ENCODE measurements at regions not wholly inside any gene's neighbourhood (a gene's known extent, or its start where the extent isn't known, plus 50 kb on each side); places are given as distances from the start of the nearest gene placed in this dataset.
"Not testable (repeated sequence)": the region's sequence is repeated elsewhere in the genome, so short reads cannot be mapped to it uniquely, and the experiment has no call there.

DNA sequence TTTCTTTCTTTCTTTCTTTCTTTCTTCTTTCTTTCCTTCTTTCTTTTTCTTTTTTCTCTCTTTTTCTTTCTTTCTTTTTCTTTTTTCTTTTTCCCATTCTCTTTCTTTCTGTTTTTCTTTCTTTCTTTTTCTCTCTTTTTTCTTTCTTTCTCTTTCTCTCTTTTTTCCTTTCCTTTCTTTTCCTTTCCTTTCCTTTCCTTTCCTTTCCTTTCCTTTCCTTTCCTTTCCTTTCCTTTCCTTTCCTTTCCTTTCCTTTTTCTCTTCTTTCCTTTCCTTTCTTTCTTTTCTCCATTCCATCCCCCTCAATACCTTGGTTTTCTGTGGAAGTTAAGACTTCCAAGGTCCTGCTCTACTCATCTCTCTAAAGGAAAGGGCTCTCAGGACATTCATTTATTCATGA is 102.8 kb upstream of the CLNK start:
- Histone ChIP-seq H3K27me3 (no peaks in the 10 kb centered on the region), H3K27ac (no peak overlapping the region), H3K4me3 (no peak overlapping the region), H3K9me3 (replicated peaks in 1 of 3) (no peaks in the 10 kb centered on the region), H3K4me1 (replicated peaks in 1 of 2) (peaks cover 4 to 7% of the 10 kb centered on the region in 2 donors), H3K36me3 (replicated peaks in 1 of 2) (no peaks in the 10 kb centered on the region)
- no peak for TF ChIP-seq POLR2A (IDR thresholded peaks at IDR 0.05)
- TF ChIP-seq, protein P1, sequence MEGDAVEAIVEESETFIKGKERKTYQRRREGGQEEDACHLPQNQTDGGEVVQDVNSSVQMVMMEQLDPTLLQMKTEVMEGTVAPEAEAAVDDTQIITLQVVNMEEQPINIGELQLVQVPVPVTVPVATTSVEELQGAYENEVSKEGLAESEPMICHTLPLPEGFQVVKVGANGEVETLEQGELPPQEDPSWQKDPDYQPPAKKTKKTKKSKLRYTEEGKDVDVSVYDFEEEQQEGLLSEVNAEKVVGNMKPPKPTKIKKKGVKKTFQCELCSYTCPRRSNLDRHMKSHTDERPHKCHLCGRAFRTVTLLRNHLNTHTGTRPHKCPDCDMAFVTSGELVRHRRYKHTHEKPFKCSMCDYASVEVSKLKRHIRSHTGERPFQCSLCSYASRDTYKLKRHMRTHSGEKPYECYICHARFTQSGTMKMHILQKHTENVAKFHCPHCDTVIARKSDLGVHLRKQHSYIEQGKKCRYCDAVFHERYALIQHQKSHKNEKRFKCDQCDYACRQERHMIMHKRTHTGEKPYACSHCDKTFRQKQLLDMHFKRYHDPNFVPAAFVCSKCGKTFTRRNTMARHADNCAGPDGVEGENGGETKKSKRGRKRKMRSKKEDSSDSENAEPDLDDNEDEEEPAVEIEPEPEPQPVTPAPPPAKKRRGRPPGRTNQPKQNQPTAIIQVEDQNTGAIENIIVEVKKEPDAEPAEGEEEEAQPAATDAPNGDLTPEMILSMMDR (IDR thresholded peaks at IDR 0.05) = no peak
- DNase-seq = no peak
- intact Hi-C loops (cut with DNase I) = no loop called here

- no peak for DNase-seq
- WGBS, 4 donors = 85 to 100% (median 98%) methylated on average over 2 of the region's 2 CpGs
- no peak overlapping the region for H3K4me3 ChIP-seq
- peaks cover 4 to 7% of the 10 kb centered on the region in 2 donors for H3K4me1 ChIP-seq (replicated peaks in 1 of 2)
- no peaks in the 10 kb centered on the region for H3K36me3 ChIP-seq (replicated peaks in 1 of 2)
- no peaks in the 10 kb centered on the region for H3K9me3 ChIP-seq (replicated peaks in 1 of 3)
- H3K27ac ChIP-seq = no peak overlapping the region
- no peaks in the 10 kb centered on the region for H3K27me3 ChIP-seq
- intact Hi-C loops (cut with DNase I) = no loop called here
- TF ChIP-seq, protein P1 (IDR thresholded peaks at IDR 0.05) = no peak
Observed at GRCh38 chr4:10784621-10785020, 100.1 kb upstream of the CLNK start.

DNA sequence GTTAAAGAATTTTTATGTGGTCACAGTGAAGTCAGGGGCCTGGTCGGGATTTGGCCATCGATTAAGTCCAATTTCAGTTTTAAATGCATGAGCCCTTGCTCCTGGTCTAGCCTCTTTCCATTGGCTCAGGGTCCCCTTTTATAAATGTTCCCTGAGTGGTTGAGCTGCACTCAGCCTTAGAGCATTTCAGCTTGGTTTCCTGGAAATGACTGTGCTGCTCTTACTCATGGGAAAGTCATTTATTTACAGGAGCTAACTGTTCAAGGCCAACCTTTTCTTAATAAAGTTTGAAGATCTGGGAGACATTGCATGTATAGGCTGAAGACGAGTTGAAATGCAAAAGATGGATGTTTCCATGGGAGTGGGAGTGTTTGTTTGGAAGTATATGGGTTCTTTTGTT is 98.8 kb upstream of the CLNK start:
- no peak overlapping the region for H3K4me3 ChIP-seq
- H3K27ac ChIP-seq = peak overlapping the region in 1 of 5 donors; percentile 26
- H3K4me1 ChIP-seq (replicated peaks in 1 of 2) = peaks cover 4 to 7% of the 10 kb centered on the region in 2 donors
- 34 to 44% (median 42%) methylated on average over 3 of the region's 3 CpGs for WGBS, 4 donors
- intact Hi-C loops (cut with DNase I) = no loop called here
- DNase-seq = peak in 4 of 7 donors; percentile 34 to 64 (median 54)
- no peaks in the 10 kb centered on the region for H3K9me3 ChIP-seq (replicated peaks in 1 of 3)
- no peaks in the 10 kb centered on the region for H3K27me3 ChIP-seq
- TF ChIP-seq POLR2A (IDR thresholded peaks at IDR 0.05) = no peak
- TF ChIP-seq, protein P1 (IDR thresholded peaks at IDR 0.05) = no peak
- H3K36me3 ChIP-seq (replicated peaks in 1 of 2) = no peaks in the 10 kb centered on the region

GRCh38 chr4:10781805-10782204 is 97.2 kb upstream of the CLNK start:
- TF ChIP-seq POLR2A (IDR thresholded peaks at IDR 0.05) = no peak
- TF ChIP-seq, protein P1 (IDR thresholded peaks at IDR 0.05) = no peak
- DNase-seq = no peak
- Histone ChIP-seq H3K9me3 (replicated peaks in 1 of 3) (no peaks in the 10 kb centered on the region), H3K4me1 (replicated peaks in 1 of 2) (peaks cover 4 to 7% of the 10 kb centered on the region in 2 donors), H3K27ac (no peak overlapping the region), H3K36me3 (replicated peaks in 1 of 2) (no peaks in the 10 kb centered on the region), H3K4me3 (no peak overlapping the region), H3K27me3 (no peaks in the 10 kb centered on the region)
- 77 to 83% (median 81%) methylated on average over 5 of the region's 5 CpGs for WGBS, 4 donors
- intact Hi-C loops (cut with DNase I) = no loop called here

GRCh38 chr4:10780803-10781202 is 96.2 kb upstream of the CLNK start:
- intact Hi-C loops (cut with DNase I) = not testable (repeated sequence)

DNA sequence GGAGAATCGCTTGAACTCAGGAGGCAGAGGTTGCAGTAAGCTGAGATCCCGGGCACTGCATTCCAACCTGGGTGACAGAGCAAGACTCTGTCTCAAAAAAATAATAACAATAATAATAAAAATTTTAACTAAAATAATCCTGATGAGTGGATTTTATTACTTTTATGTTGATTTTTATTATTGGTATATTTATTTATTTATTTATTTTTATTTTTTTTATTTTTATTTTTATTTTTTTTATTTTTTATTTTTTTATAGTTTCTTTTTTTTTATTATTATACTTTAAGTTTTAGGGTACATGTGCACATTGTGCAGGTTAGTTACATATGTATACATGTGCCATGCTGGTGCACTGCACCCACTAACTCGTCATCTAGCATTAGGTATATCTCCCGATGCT is 90.6 kb upstream of the CLNK start:
- H3K9me3 ChIP-seq (replicated peaks in 1 of 3); H3K4me1 ChIP-seq (replicated peaks in 1 of 2); H3K4me3 ChIP-seq; H3K27ac ChIP-seq; intact Hi-C loops (cut with DNase I); H3K36me3 ChIP-seq (replicated peaks in 1 of 2); DNase-seq; H3K27me3 ChIP-seq: not testable (repeated sequence)
- WGBS, 4 donors = 83 to 99% (median 96%) methylated on average over 3 to 4 of the region's 4 CpGs

More at GRCh38 chr4:10780803-10781202, 96.2 kb upstream of the CLNK start:
- not testable (repeated sequence) for H3K4me3 ChIP-seq; H3K9me3 ChIP-seq (replicated peaks in 1 of 3); H3K4me1 ChIP-seq (replicated peaks in 1 of 2); H3K27ac ChIP-seq; H3K27me3 ChIP-seq; DNase-seq; H3K36me3 ChIP-seq (replicated peaks in 1 of 2)
- 86 to 95% (median 90%) methylated on average over 13 of the region's 13 CpGs for WGBS, 4 donors

Measured in adrenal gland (tissue), 9 donors.